K562 (cell line): ENCODE measurements at regions not wholly inside any gene's neighbourhood (a gene's known extent, or its start where the extent isn't known, plus 50 kb on each side); places are given as distances from the start of the nearest gene placed in this dataset.

Experiments used
- ATAC-seq: fragments of 200-7000 bp; cut with Tn5 transposase; 3 replicates; pipeline ENCODE4 v1.9.1; 2020; ENCODE audit warnings: moderate library complexity
- BruUV-seq: library from RNA; stranded (reverse); fragments of 400-500 nt; replicated peaks from 2 replicates; lab custom pipeline; 2021; lab: Mats Ljungman, UMichigan
- CTCF ChIA-PET: fragments of 300-600 bp; formaldehyde crosslinking; extraction: SDS; loops from one replicate; lab custom pipeline; 2021; ENCODE audit warnings: low intra/inter-chr PET ratio; lab: Yijun Ruan, JAX
- POLR2A ChIA-PET: fragments of 300-600, 350-650 bp; sonication (Branson Sonifier 250); formaldehyde crosslinking; extraction: SDS; loops from one replicate; lab custom pipeline; 2021; ENCODE audit warnings: antibody characterized with exemption, inconsistent platforms; lab: Yijun Ruan, JAX
- DNase-seq, 4 experiments: peaks; one replicate each; pipeline versions ENCODE4 v3.0.0 to v3.0.0-alpha.2; 2011 to 2018; ENCODE audit warnings: low spot score in 3 of 4, mixed read lengths in 3 of 4; ENCODE audit errors: extremely low read depth in 1 of 4
- FAIRE-seq: peaks from 2 replicates; lab custom pipeline; 2011; peaks lifted over from hg19 to GRCh38; lab: Jason Lieb, UNC
- H2AFZ ChIP-seq: 2 replicates; pipeline ENCODE4 v1.6.0; 2011; ENCODE audit warnings: low read depth, low read length, control low read depth, inconsistent platforms
- H3K27ac ChIP-seq: fragments of 200-600 bp; 3 replicates; pipeline ENCODE4 v1.8.0; 2011; ENCODE audit warnings: low read depth, mild to moderate bottlenecking, control low read depth, inconsistent platforms, low read length, moderate library complexity, mixed read lengths; ENCODE audit errors: extremely low read depth
- H3K27me3 ChIP-seq, 2 experiments: fragments of 300-600 bp in 1 of 2; 2 replicates in 1 of 2; 3 replicates in 1 of 2; pipeline versions ENCODE4 v1.6.0 to v1.8.0; 2011; ENCODE audit warnings: inconsistent platforms in 2 of 2, low read length in 2 of 2, mild to moderate bottlenecking in 1 of 2, mixed read lengths in 1 of 2, moderate library complexity in 1 of 2; ENCODE audit not compliant: control insufficient read depth in 2 of 2, insufficient read depth in 2 of 2
- H3K36me3 ChIP-seq: fragments of 300-600 bp; 3 replicates; pipeline ENCODE4 v1.8.0; 2011; ENCODE audit warnings: mild to moderate bottlenecking, low read length, inconsistent platforms; ENCODE audit not compliant: control insufficient read depth, insufficient read depth
- H3K4me1 ChIP-seq, 2 experiments: fragments of 200-600 bp in 1 of 2; replicated peaks in 1 of 2; 2 replicates in 1 of 2; 3 replicates in 1 of 2; pipeline versions ENCODE4 v1.5.1 to v1.8.0; 2011; ENCODE audit warnings: inconsistent platforms in 2 of 2, low read length in 2 of 2, mild to moderate bottlenecking in 1 of 2, mixed read lengths in 1 of 2, moderate library complexity in 1 of 2; ENCODE audit not compliant: control insufficient read depth in 2 of 2, insufficient read depth in 2 of 2
- H3K4me2 ChIP-seq: 2 replicates; pipeline ENCODE4 v1.6.1; 2011; ENCODE audit warnings: low read length, control low read depth, inconsistent platforms, mixed read lengths; ENCODE audit not compliant: insufficient read depth
- H3K4me3 ChIP-seq: fragments of 200-600 bp; sonication (generic), shearing (Covaris generic); 2 replicates; pipeline ENCODE4 v1.5.1; 2016; ENCODE audit warnings: control low read depth, inconsistent platforms
- H3K79me2 ChIP-seq: fragments of 200-600 bp; 3 replicates; pipeline ENCODE4 v1.8.0; 2011; ENCODE audit warnings: low read length, inconsistent platforms; ENCODE audit not compliant: control insufficient read depth, insufficient read depth
- H3K9ac ChIP-seq, 2 experiments: 2 replicates each; pipeline versions ENCODE4 v1.6.0 to v1.6.1; 2011; ENCODE audit warnings: low read depth in 2 of 2, low read length in 2 of 2, control low read depth in 1 of 2, inconsistent platforms in 1 of 2, mild to moderate bottlenecking in 1 of 2, mixed read lengths in 1 of 2; ENCODE audit not compliant: insufficient read depth in 1 of 2
- H3K9me1 ChIP-seq: one replicate; pipeline ENCODE4 v1.6.0; 2011; ENCODE audit warnings: inconsistent platforms, mild to moderate bottlenecking, low read length, moderate library complexity; ENCODE audit not compliant: control insufficient read depth, insufficient read depth
- H3K9me3 ChIP-seq: replicated peaks from 2 replicates; pipeline ENCODE4 v1.5.1; 2011; ENCODE audit warnings: low read depth, low read length, inconsistent platforms; ENCODE audit not compliant: control insufficient read depth, insufficient read depth
- H4K20me1 ChIP-seq: replicated peaks from 2 replicates; pipeline ENCODE4 v1.6.1; 2011; ENCODE audit warnings: low read length, inconsistent platforms, mixed read lengths; ENCODE audit not compliant: control insufficient read depth, insufficient read depth
- CBFA2T3 ChIP-seq: fragments of 450-650 bp; IDR thresholded peaks from 2 replicates; pipeline ENCODE4 v1.6.1; 2017
- GABPB1 ChIP-seq: sonication (generic); formaldehyde crosslinking; IDR thresholded peaks from 2 replicates; pipeline ENCODE4 v1.8.0; 2022; ENCODE audit warnings: mild to moderate bottlenecking, missing genetic modification reagents
- GTF3C2 ChIP-seq: IDR thresholded peaks from 3 replicates; pipeline ENCODE4 v1.6.1; 2011; ENCODE audit warnings: borderline replicate concordance, mild to moderate bottlenecking, moderate library complexity; ENCODE audit not compliant: insufficient read length; ENCODE audit errors: extremely low read depth
- HMG20A ChIP-seq: fragments of 450-650 bp; formaldehyde crosslinking; conservative IDR thresholded peaks from 2 replicates; pipeline ENCODE4 v1.4.0; 2020; ENCODE audit warnings: mild to moderate bottlenecking, mixed read lengths
- MEF2A ChIP-seq: IDR thresholded peaks from 2 replicates; pipeline ENCODE4 v1.6.1; 2011; ENCODE audit warnings: low read depth, mild to moderate bottlenecking, low read length, moderate library complexity; ENCODE audit not compliant: control insufficient read depth
- PTRF ChIP-seq: fragments of 450-650 bp; IDR thresholded peaks from 2 replicates; pipeline ENCODE4 v1.6.1; 2016; ENCODE audit warnings: mild to moderate bottlenecking, missing genetic modification characterization, missing compliant biosample characterization
- SIN3A ChIP-seq, 2 experiments: fragments of 150-350 bp in 1 of 2; IDR thresholded peaks; 2 replicates each; pipeline ENCODE4 v1.6.1; 2011 to 2016; ENCODE audit warnings: borderline replicate concordance in 2 of 2, low read depth in 2 of 2, low read length in 2 of 2, mild to moderate bottlenecking in 2 of 2, moderate library complexity in 2 of 2; ENCODE audit not compliant: control insufficient read depth in 1 of 2
- SIX5 ChIP-seq, 2 experiments: IDR thresholded peaks; 2 replicates each; pipeline ENCODE4 v1.6.1; 2011; ENCODE audit warnings: low read length in 2 of 2, borderline replicate concordance in 1 of 2, low read depth in 1 of 2, mild to moderate bottlenecking in 1 of 2, moderate library complexity in 1 of 2; ENCODE audit not compliant: insufficient read depth in 1 of 2
- U2AF2 ChIP-seq: fragments of 200-400 bp; formaldehyde crosslinking; optimal IDR thresholded peaks from 2 replicates; pipeline ENCODE3; 2017; ENCODE audit warnings: low read depth, mild to moderate bottlenecking, low read length
- ZNF274 ChIP-seq: IDR thresholded peaks from 2 replicates; pipeline ENCODE4 v1.6.1; 2011; ENCODE audit warnings: low read depth, mild to moderate bottlenecking, low read length, moderate library complexity, borderline replicate concordance
- WGBS: fragments of 100-300 bp; shearing (Covaris generic); methylation state at CpG from one replicate; pipeline ENCODE4 v1.1.6; 2016; ENCODE audit warnings: low coverage, mixed read lengths; ENCODE audit not compliant: insufficient coverage; ENCODE audit errors: missing lambda C conversion rate; 5-methylcytosine and 5-hydroxymethylcytosine counted together
- in situ Hi-C: fragments of 300-500 bp; cut with MboI; formaldehyde crosslinking; loops from 4 replicates; pipeline ENCODE4 v1.15.0; 2018; ENCODE audit warnings: inconsistent platforms, mixed read lengths
- intact Hi-C: fragments of 100-400 bp; cut with micrococcal nuclease; formaldehyde crosslinking; loops from 2 replicates; pipeline ENCODE4 v1.14.2; 2022

GRCh38 chr5:60494144-60494543 lies 205.8 kb downstream of the DEPDC1B start:
- Histone ChIP-seq H3K9ac (no peak overlapping the region), H3K4me1 (no peaks in the 10 kb centered on the region), H3K27ac (no peak overlapping the region), H3K9me3 (no peaks in the 10 kb centered on the region), H3K4me3 (no peak overlapping the region), H3K4me2 (no peak overlapping the region), H3K27me3 (no peaks in the 10 kb centered on the region), H2AFZ (no peak overlapping the region), H3K79me2 (no peaks in the 10 kb centered on the region), H3K9me1 (no peaks in the 10 kb centered on the region), H3K36me3 (no peaks in the 10 kb centered on the region), H4K20me1 (no peaks in the 10 kb centered on the region)
- DNase-seq (no peak), FAIRE-seq (no peak), ATAC-seq (no peak)
- no peak for TF ChIP-seq CBFA2T3
- TF ChIP-seq PTRF (tag) = no peak
- TF ChIP-seq GABPB1 (CRISPR knock-in tag) = no peak
- no peak for TF ChIP-seq U2AF2
- TF ChIP-seq GTF3C2 = no peak
- TF ChIP-seq HMG20A (CRISPR knock-in tag) = no peak
- TF ChIP-seq SIN3A (IDR thresholded peaks at IDR 0.05; ENCODE audit: borderline replicate concordance in 2 of 2, control insufficient read depth in 1 of 2, low read depth in 2 of 2, low read length in 2 of 2) = no peak
- no peak for TF ChIP-seq MEF2A
- no peak for TF ChIP-seq SIX5 (IDR thresholded peaks at IDR 0.05; ENCODE audit: borderline replicate concordance in 1 of 2, insufficient read depth in 1 of 2, low read depth in 1 of 2, low read length in 2 of 2)
- no peak for TF ChIP-seq ZNF274
- intact Hi-C loops = no loop called here
- CTCF ChIA-PET = no interaction called here
- no TSS peak for BruUV-seq
- 5% methylated on average over 2 of the region's 3 CpGs for WGBS
- POLR2A ChIA-PET = no interaction called here
- in situ Hi-C loops = no loop called here
